ENCODE measurements at regions not wholly inside any gene's neighbourhood (a gene's known extent, or its start where the extent isn't known, plus 50 kb on each side); places are given as distances from the start of the nearest gene placed in this dataset.
"Not testable (repeated sequence)": the region's sequence is repeated elsewhere in the genome, so short reads cannot be mapped to it uniquely, and the experiment has no call there.

DNA sequence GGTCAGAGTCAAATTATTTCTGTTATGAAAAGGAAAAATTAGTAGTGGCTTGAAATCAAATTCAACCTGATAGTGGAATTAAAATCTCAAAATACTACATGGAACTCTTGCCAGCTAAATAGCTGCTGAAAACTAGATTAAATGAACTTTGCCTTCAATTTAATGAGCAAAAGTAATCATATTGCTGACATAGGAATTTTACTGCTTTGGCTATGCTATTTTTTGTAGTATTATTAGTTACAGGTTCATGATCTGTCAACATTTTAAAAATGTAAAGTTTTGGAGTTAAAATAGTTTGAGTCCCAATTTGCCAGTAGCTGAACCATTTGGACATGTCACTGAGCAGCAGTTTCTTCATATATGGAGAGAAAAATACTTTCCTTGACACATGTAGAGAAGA is 81.4 kb downstream of the RERGL start:
- no peak for DNase-seq

DNA sequence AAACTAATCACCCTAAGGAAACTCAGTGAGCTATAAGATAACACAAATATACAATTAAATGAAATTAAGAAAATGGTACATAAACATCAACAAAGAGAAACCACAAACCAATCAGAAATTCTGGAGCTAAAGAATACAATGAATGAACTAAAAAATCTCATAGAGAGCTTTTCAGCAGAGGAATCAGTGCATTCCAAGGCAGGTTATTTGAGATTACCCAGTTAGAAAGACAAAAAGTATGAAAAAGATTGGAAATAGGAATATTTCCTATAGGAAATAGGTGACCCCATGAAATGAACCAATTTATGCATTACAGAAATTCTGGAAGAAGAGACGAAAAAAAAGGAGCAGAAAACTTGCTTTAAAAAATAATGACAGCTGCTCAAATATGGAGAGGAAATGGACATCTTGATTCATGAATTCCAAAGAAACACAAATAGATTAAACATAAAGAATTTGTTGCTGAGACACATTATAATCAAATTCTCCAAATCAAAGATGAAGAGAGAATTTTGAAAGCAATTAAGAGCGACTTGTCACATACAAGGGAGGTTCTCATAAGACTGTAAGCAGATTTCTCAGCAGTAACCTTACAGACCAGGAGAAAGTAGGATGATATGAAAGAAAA is 90.7 kb downstream of the RERGL start:
- DNase-seq = no peak

DNA sequence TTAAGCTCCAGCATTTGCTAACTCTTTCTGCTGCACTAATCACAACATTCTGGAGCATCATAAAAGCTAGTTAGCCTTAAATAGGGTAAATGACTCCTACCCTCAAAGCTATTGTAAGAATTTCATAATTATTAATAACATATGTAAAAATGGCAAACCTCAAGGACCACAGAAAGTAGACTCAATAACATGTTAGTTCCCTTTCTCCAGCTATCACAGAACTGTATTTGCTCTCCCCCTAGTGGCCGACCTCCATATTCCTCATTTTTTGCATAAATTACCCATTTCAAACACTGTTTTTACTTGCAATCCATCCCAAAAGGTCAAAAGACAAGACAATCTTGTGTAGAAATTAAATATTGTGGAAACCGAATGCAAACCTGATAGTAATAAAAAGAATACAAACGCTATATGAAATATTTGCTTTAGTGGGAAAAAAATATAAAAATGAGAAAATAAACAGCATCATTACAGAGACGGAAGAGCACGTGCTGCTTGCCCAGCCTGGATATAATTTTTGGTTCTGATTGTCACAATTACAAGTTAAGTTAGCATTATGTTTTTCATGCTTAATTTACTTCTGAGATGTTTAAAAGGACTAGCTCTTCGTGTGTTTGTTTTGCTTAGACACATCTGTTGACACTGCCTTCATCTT is 97.9 kb downstream of the RERGL start:
- peak; percentile 19 to 43 for DNase-seq

DNA sequence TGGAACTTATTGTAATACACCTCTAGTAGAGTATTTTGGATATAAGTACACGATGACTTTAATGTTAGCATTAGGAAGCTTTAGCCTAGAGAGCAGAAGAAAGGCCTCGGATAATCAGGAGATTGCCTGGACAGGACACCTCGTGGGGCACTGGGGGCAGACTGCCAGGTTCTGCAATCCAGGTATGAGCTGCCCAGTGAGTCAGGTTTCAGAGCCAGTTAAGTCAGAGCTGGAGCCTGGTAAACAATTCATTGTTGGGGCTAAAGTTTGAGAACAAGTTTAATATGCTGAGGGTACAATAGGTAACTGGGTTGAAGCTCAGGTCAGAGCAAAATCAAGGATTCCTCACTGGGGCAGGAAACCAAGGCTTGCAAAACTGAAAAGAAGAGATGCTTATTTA is 107.4 kb downstream of the RERGL start:
- no peak for DNase-seq

DNA sequence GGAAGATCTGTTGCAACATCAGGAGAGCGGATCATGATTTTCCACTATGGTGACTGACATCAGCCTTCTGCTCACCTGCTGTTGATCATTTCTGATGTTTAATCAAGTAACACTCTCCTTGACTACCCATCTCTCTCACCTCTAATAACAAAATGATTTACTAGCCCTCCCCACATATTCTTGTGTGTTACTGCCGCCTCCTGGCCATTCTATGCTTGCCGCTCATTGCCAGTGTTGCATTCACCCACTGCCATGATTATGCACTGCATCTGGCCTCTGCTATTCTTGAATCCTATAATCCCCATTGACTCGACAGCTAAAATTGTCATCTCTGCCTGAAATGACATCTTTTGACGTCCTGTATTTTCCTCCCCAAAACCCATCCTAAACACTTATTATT is 113.8 kb downstream of the RERGL start:
- DNase-seq = no peak

DNA sequence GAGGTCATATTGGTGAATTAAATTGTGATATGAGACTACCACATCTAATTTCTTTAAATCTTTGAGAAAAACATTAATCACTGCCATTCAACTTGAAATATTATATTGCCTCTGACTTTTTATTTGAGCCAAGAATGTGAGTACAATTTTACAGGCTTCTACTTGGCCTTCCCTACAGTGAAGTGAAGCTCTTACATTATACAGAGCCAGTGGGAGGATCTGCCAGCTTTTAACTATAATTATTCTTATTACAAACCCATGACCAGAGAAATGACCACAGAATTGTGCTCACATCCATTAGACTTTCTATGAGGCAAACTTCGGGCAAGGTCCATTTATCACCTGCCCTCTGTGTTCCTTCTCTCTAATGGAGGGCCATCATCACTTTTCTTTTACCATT is 114.2 kb downstream of the RERGL start:
- DNase-seq = no peak

DNA sequence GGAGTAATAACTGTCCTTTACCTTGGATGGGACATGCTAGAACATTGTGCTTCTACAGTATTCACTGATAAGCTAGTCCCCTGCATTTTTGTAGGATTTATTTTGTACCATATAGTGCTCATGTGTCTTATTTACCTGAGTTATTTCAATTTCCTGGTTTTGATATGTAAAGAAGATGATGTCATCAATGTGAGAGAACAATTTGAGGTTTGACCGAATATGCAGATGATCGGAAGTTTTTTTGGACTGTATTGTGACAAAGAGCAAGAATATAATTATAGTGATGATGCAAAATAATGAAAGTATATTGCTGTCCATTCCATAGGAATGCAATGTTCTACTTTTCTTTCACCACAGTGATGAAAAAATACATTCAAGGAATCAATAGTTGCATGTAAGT is 114.8 kb downstream of the RERGL start:
- no peak for DNase-seq

DNA sequence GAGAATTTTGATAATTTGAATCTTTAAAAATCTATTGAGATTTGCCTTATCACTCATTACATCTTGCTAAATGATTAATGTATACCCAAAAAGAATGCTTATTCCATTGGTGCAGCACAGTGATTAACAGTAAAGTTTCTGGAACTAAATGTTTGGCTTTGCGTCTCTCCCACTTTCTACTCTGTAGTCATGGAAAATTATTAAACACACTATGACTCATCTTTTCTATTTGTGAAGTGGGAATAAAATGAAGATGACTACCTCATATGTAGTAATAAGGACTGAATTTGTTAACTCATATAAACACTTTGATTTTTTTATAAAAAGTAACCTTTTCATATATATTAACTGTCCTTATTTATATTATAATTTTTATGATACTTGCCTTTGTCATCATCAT is 118.1 kb downstream of the RERGL start:
- DNase-seq = no peak

DNA sequence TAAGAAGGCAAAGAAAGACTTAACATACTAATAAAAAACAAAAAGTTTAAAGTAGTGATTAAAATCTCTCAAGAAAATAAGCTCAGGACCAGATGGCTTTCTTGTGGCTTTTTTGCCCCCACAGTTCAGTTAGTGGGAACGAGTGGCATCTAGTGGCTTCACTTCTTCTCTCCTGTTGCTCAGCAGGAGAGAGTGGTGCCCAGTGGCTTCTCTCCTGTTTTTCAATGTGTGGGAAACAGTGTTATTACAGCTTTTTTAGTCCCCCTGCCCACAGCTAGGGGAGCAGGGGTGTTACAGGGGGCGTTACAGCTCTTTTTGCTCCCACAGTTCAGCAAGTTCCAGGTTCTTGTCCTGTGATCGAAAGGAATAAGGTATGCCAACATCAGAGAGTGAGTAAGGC is 135.2 kb downstream of the RERGL start:
- DNase-seq = no peak

DNA sequence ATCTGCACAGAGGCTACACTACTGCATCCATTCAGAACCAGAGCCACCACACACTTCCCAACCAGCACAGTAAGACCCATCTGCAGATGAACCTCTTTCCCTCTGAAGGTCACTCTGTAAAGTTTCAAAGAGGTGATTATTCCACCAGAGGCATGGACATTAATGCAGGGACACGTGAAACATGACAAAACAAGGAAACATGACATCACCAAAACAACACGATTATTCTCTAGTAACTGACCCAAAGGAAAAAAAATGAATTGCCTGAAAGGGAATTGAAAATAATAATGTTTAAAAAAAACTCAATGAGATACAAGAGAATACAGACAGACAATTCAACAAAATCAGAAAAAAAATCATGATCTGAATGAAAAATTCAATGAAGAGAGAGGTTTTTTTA is 139.1 kb downstream of the RERGL start:
- DNase-seq = no peak

DNA sequence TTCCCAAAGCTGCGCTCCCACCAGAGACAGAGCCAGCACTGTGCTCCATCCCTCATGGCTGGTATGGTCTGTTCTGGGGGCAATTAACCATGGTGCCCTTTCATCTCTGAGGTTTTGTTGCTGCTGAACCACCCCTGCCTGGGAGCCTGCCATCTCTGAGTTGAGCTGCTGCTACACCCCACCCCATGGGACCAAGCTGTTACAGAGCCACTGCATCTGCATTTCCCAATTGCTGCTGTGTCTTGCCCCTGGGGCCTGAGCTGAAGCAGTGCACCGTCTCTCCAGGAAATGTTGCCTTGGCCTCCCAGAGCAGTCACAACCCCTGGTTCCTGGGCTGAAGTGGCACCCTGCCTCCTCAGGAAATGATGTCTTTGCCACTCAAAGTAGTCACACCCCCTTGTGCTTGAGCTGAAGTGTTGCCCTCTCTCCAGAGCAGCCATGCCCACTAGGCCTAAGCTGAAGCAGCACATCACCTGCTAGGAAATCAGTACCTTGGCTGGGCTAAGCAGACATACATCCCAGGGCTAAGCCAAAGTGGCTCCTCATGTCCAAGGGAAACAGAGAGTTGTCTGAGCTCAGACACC is 140.3 kb downstream of the RERGL start:
- DNase-seq = no peak

DNA sequence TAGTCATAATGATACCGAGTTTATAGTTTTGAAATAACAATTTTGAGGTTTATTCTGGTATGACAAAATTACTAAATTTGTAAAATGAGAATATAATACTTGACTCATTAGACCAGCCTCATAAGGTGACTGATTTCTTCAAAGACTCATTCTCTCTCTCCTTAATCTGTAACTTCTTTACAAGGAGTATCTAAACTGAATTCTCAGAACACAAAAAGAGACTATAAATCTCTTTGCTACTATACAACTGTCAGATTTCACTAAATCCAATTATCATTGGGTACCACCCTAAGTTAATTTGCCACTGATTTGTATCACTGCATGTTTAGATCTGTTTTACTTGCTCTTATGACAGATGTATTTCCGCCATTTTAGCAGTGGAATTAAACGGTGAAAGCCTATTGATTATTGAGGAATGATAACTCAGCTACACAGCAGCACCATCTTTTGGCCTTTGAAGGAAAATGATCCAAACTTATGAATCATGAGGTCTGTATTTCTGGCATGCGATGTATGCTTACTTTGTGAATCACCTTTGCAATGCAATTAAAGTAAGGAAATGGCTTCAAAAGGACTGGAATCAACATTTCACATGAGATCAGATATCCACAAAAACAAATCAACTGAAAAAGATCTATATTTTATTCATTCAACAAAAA is 161.2 kb downstream of the RERGL start:
- DNase-seq = no peak

DNA sequence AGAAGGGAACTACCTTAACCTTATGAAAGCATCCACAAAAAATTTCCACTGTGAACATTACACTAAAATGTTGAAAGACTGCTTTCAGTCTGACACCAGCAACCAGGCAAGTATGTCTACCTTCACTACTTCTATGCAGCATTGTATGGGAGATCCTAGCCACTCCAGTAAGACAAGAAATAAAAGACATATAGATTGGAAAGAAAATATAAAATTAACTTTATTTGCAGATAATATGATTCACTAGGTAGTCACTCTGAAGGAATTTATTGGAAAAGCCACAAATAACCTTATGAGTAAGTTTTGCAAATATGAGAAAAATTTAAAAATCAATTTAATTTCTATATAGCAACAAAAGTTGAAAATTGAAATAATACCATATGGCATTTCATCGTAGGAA is 172.0 kb downstream of the RERGL start:
- DNase-seq = no peak

DNA sequence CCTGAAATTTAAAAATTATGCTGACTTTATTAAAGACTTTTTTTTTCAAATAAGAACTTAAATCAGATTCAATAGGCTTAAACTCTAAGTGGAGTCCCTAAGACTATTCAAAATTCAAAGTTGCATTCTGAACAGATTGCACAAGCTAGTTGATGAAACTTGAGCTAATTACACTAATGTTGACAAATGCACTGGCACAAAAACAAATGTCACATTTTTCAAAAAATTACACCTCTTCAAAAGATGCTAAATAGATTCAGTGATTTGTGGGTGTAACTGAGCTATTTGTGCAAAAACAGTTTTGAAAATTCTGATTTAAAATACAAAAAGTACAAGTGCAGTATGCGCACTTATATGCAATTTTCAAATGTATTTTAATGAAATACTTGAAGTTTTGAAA is 205.4 kb downstream of the RERGL start:
- no peak for DNase-seq

DNA sequence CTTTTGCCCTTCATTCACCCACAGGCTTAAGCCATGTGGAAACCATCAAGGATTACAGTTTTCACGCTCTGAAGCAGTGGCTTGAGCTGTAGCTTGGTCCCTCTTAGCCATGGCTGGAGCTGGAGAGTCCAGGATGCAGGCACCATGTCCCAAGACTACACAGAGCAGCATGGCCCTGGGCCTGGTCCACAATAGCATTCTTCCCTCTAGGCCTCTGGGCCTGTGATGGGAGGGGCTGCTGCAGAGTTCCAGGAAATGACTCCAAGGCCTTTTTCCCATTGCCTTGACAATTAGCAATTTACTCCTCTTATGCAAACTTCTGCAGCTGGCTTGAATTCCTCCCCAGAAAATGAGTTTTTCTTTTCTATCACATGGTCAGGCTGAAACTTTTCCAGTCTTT is 211.3 kb downstream of the RERGL start:
- no peak for DNase-seq

DNA sequence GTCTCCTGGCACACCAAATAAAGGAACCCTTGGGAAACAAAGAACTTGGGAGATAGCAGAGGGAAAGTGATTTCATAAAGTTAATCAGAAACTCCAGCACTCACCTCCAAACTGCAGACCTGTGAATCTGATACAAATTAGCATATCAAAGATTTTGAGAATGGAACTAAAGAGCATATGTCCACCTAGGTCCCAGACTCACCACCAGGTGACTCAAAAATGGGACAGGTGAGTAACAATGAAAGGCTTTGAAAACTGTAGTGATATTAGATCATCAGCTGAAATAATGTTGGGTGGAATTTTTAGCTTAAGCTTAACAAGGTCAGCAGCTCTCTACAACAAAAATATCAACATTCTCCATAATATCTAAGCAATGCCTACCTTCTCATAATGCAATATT is 214.8 kb downstream of the RERGL start:
- DNase-seq = no peak

DNA sequence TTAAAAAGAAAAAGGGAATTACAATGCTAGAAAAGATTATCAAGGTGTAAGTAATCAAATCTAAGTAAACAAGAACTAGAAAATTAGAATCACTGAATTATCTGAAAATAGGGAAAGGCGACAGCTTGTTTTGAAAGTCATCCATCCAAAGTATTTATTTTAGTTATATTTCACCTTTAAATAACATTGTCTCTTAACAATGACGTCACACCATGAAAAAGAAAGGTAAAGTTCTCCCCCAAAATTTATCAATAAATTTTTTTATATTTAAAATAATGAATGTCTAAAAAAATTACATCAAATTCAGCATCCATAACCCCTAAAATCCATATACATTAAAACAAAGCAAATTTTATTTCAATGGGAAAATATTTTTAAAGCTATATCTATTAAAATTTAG is 223.2 kb downstream of the RERGL start:
- DNase-seq = no peak

DNA sequence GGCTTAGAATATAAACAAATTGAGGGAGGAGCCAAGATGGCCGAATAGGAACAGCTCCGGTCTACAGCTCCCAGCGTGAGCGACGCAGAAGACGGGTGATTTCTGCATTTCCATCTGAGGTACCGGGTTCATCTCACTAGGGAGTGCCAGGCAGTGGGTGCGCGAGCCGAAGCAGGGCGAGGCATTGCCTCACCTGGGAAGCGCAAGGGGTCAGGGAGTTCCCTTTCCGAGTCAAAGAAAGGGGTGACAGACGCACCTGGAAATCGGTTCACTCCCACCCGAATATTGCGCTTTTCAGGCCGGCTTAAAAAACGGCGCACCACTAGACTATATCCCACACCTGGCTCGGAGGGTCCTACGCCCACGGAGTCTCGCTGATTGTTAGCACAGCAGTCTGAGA is 234.4 kb downstream of the RERGL start:
- DNase-seq = not testable (repeated sequence)

DNA sequence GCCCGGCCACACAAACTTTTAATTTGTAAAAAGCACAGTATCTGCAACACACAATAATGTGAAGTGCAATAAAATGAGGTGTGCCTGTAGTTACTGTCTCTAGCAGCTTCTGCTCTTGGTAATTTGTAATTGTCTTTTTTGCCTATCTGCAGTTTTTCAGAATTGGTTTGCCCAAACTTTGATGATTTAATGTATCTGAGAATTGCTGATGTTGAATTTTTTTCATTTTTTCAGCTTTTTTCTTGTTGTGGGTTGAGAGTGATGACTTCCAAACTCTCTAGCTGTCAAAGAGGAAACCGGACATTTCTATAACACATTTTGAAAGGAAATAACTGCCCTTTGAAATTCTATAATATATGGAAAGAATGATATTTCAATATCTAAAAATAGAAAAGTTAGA is 236.9 kb downstream of the RERGL start:
- no peak for DNase-seq

DNA sequence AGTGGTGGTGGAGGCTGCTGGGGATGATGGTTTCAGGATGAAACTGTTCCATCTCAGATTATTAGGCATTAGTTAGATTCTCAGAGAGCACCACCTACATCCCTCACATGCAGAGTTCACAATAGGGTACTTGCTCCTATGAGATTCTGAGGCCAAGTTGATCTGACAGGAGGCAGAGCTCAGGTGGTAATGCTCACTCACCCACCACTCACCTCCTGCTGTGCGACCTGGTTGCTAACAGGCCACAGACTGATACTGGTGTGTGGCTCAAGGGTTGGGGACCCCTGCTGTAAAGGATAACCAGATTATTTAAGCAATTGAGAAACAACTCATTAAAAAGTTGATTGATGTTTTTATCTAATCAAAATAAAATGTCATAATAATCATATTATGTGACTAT is 248.5 kb downstream of the RERGL start:
- no peak for DNase-seq

DNA sequence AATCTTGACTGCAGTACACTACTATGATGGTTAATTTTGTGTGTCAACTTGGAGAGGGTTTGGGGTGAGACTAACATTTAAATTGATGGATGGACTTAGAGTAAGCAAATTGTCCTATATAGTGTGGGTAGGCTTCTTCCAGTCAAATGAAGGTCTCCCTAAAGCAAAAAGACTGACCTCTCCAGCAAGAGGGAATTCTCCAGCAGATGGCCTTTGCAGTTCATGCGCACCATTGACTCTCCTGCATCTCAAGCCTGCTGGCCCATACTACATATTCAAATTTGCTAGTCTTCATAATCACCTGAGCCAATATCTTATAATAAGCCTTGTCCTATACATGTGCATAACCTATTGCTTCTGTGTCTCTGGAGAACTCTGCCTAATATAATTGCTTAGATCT is 260.2 kb downstream of the RERGL start:
- no peak for DNase-seq

DNA sequence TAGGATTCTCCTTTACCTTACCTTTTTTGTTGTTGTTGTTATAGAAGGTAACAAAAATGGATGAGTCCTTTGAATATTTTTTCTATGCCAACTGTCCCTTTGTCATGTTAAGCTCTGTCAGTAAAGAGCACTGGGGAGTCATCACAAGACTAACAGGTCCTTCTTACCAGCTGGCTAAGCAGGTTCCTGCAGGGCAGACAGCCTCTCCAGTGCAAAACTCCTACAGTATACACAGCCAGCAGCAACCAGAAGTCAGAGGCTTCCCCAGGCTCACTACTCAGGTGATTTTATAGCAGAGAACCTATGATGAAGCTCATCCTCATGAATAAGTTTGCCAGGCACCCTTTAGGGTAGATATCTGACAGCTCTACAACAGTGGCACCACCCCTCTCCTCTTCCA is 271.1 kb downstream of the RERGL start:
- no peak for DNase-seq

DNA sequence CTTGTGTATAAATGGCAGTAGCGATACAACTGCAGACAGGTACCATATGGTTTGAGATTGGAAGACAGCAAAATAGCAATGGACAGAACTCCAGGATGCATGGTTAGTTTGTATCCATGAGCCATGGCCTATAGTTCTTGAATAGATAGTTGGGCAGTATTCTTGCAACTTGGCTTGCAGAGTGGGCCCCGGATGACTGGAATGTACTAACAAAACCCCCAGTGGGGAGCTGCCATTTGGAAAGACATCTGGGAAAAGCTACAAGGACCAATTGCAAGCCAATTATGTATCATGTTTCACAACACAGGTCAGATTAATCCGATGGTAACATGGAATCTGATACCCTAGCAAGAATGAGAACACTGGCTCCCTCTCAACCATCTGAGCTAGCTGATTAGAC is 279.6 kb downstream of the RERGL start:
- DNase-seq = no peak

DNA sequence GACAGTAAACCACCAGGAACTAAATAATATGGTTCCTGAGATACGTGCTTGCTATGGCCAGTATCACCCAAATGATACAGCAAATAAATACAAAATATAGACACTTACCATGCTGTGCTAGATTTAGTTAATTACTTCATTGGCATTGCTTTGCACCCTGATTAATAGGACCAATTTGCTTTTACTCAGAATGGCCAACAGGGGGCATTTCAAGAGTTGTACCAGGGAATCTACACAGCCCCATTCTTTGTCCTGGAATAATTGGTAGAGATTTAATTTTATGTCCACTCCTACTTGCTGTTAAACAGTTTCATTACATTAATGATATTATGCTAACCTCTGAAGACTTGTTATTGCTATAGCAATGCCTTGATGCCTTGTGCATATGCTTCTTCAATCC is 280.8 kb downstream of the RERGL start:
- DNase-seq = no peak
